SK-N-SH treated with all-trans-retinoic acid at 6 μM for 48 hours (cell line): ENCODE measurements at regions not wholly inside any gene's neighbourhood (a gene's known extent, or its start where the extent isn't known, plus 50 kb on each side); places are given as distances from the start of the nearest gene placed in this dataset.

Experiments used
- ATAC-seq: fragments of 200-7000 bp; cut with Tn5 transposase; 3 replicates; pipeline ENCODE4 v1.9.1; 2020; ENCODE audit warnings: mild to moderate bottlenecking, moderate library complexity
- ARNTL ChIP-seq: fragments of 450-650 bp; formaldehyde crosslinking; IDR thresholded peaks from 2 replicates; pipeline ENCODE4 v1.5.0; 2020; ENCODE audit warnings: low read depth, mild to moderate bottlenecking, moderate library complexity, borderline replicate concordance
- BACH2 ChIP-seq: fragments of 250-450 bp; sonication (Bioruptor Pico); IDR thresholded peaks from 2 replicates; pipeline ENCODE4 v1.9.0; 2021; ENCODE audit warnings: mild to moderate bottlenecking, borderline replicate concordance
- CREB5 ChIP-seq: fragments of 250-450 bp; sonication (Bioruptor Pico); IDR thresholded peaks from 2 replicates; pipeline ENCODE4 v1.5.1; 2020; ENCODE audit warnings: low read depth, mild to moderate bottlenecking, moderate library complexity
- CSDC2 ChIP-seq: fragments of 250-450 bp; sonication (Bioruptor Pico); IDR thresholded peaks from 2 replicates; pipeline ENCODE4 v1.5.0; 2020; ENCODE audit warnings: mild to moderate bottlenecking, moderate library complexity
- CSRNP3 ChIP-seq: fragments of 250-450 bp; sonication (Bioruptor Pico); IDR thresholded peaks from 2 replicates; pipeline ENCODE4 v1.5.1; 2021; ENCODE audit warnings: mild to moderate bottlenecking, moderate library complexity
- ESRRG ChIP-seq: fragments of 250-450 bp; sonication (Bioruptor Pico); IDR thresholded peaks from 2 replicates; pipeline ENCODE4 v1.6.1; 2021; ENCODE audit warnings: mild to moderate bottlenecking
- GLIS3 ChIP-seq: fragments of 250-450 bp; sonication (Bioruptor Pico); IDR thresholded peaks from 2 replicates; pipeline ENCODE4 v1.5.0; 2020; ENCODE audit warnings: mild to moderate bottlenecking, moderate library complexity
- ISL1 ChIP-seq: fragments of 250-450 bp; sonication (Bioruptor Pico); IDR thresholded peaks from 2 replicates; pipeline ENCODE4 v2.1.2; 2022; ENCODE audit warnings: mild to moderate bottlenecking, moderate library complexity
- OSR1 ChIP-seq: fragments of 250-450 bp; sonication (Bioruptor Pico); IDR thresholded peaks from 2 replicates; pipeline ENCODE4 v1.8.0; 2022; ENCODE audit warnings: moderate library complexity, mild to moderate bottlenecking, inconsistent platforms
- POU6F1 ChIP-seq: fragments of 250-450 bp; sonication (Bioruptor Pico); IDR thresholded peaks from 2 replicates; pipeline ENCODE4 v1.8.0; 2021; ENCODE audit warnings: low read depth, mild to moderate bottlenecking, moderate library complexity, borderline replicate concordance
- PPARA ChIP-seq: fragments of 250-450 bp; sonication (Bioruptor Pico); IDR thresholded peaks from 2 replicates; pipeline ENCODE4 v1.5.0; 2020; ENCODE audit warnings: mild to moderate bottlenecking, borderline replicate concordance
- RARB ChIP-seq: fragments of 250-450 bp; sonication (Bioruptor Pico); IDR thresholded peaks from 2 replicates; pipeline ENCODE4 v1.8.0; 2021; ENCODE audit warnings: mild to moderate bottlenecking, moderate library complexity
- SNAI2 ChIP-seq: fragments of 250-450 bp; sonication (Bioruptor Pico); IDR thresholded peaks from 2 replicates; pipeline ENCODE4 v1.5.0; 2020; ENCODE audit warnings: mild to moderate bottlenecking, moderate library complexity
- TCF4 ChIP-seq: fragments of 250-450 bp; sonication (Bioruptor Pico); IDR thresholded peaks from 2 replicates; pipeline ENCODE4 v1.8.0; 2021; ENCODE audit warnings: mild to moderate bottlenecking, moderate library complexity, borderline replicate concordance
- TOX ChIP-seq: fragments of 250-450 bp; sonication (Bioruptor Pico); IDR thresholded peaks from 2 replicates; pipeline ENCODE4 v1.8.0; 2021; ENCODE audit warnings: mild to moderate bottlenecking, moderate library complexity, borderline replicate concordance
- TSHZ2 ChIP-seq: fragments of 250-450 bp; sonication (Bioruptor Pico); IDR thresholded peaks from 2 replicates; pipeline ENCODE4 v1.5.0; 2020; ENCODE audit warnings: mild to moderate bottlenecking, moderate library complexity
- ZC3H10 ChIP-seq: fragments of 250-450 bp; sonication (Bioruptor Pico); IDR thresholded peaks from 2 replicates; pipeline ENCODE4 v1.5.1; 2021; ENCODE audit warnings: mild to moderate bottlenecking, moderate library complexity
- ZFP3 ChIP-seq: fragments of 250-450 bp; sonication (Bioruptor Pico); IDR thresholded peaks from 2 replicates; pipeline ENCODE4 v1.5.0; 2020; ENCODE audit warnings: mild to moderate bottlenecking, moderate library complexity
- ZFP30 ChIP-seq: fragments of 450-650 bp; formaldehyde crosslinking; IDR thresholded peaks from 2 replicates; pipeline ENCODE4 v1.5.0; 2022; ENCODE audit warnings: mild to moderate bottlenecking, moderate library complexity
- ZNF565 ChIP-seq: fragments of 450-650 bp; formaldehyde crosslinking; conservative IDR thresholded peaks from 2 replicates; pipeline ENCODE4 v1.5.0; 2020; ENCODE audit warnings: low read depth, mild to moderate bottlenecking, moderate library complexity
- ZNF8 ChIP-seq: fragments of 450-650 bp; formaldehyde crosslinking; IDR thresholded peaks from 2 replicates; pipeline ENCODE4 v1.5.0; 2020; ENCODE audit warnings: mild to moderate bottlenecking, moderate library complexity

GRCh38 chr6:108744996-108745395, 103.2 kb upstream of the ARMC2 start:
- no peak for ATAC-seq
- TF ChIP-seq SNAI2 (CRISPR knock-in tag), result no peak
- TF ChIP-seq RARB, result no peak
- no peak for TF ChIP-seq ZNF8 (CRISPR knock-in tag)
- no peak for TF ChIP-seq CSRNP3 (CRISPR knock-in tag)
- TF ChIP-seq ZC3H10 (CRISPR knock-in tag), result no peak
- TF ChIP-seq ISL1 (CRISPR knock-in tag), result no peak
- TF ChIP-seq, all 23 proteins: peak for 0

- TF ChIP-seq ZFP3, result no peak
- TF ChIP-seq SNAI2 (CRISPR knock-in tag), result no peak
- no peak for TF ChIP-seq CSDC2 (CRISPR knock-in tag)
- TF ChIP-seq BACH2 (CRISPR knock-in tag), result no peak
- no peak for ATAC-seq
Observed at GRCh38 chr6:108745664-108746336, 102.4 kb upstream of the ARMC2 start.

GRCh38 chr6:108746366-108746765, 101.9 kb upstream of the ARMC2 start:
- TF ChIP-seq ZNF8 (CRISPR knock-in tag), result no peak
- TF ChIP-seq CREB5 (CRISPR knock-in tag), result no peak
- TF ChIP-seq RARB, result no peak
- TF ChIP-seq TCF4 (CRISPR knock-in tag), result no peak
- TF ChIP-seq CSRNP3 (CRISPR knock-in tag), result no peak
- TF ChIP-seq POU6F1, result no peak
- no peak for TF ChIP-seq ZFP3
- no peak for TF ChIP-seq OSR1 (CRISPR knock-in tag)
- no peak for TF ChIP-seq ESRRG (CRISPR knock-in tag)
- TF ChIP-seq PPARA (CRISPR knock-in tag), result no peak
- TF ChIP-seq ZC3H10 (CRISPR knock-in tag), result no peak
- TF ChIP-seq TOX (CRISPR knock-in tag), result no peak
- no peak for TF ChIP-seq BACH2 (CRISPR knock-in tag)
- TF ChIP-seq ZFP30, result no peak
- no peak for TF ChIP-seq GLIS3
- TF ChIP-seq SNAI2 (CRISPR knock-in tag), result no peak
- TF ChIP-seq, all 23 proteins: peak for 0
- ATAC-seq, result no peak

- ATAC-seq, result no peak
- TF ChIP-seq CSDC2 (CRISPR knock-in tag) (no peak), ZFP30 (no peak), ZNF8 (CRISPR knock-in tag) (no peak), ZC3H10 (CRISPR knock-in tag) (no peak), ISL1 (CRISPR knock-in tag) (no peak), CSRNP3 (CRISPR knock-in tag) (no peak), BACH2 (CRISPR knock-in tag) (no peak), GLIS3 (no peak), TOX (CRISPR knock-in tag) (no peak), RARB (no peak), TSHZ2 (no peak), PPARA (CRISPR knock-in tag) (no peak), ZNF565 (CRISPR knock-in tag) (no peak), ARNTL (CRISPR knock-in tag) (no peak), POU6F1 (no peak), SNAI2 (CRISPR knock-in tag) (no peak)
Observed at GRCh38 chr6:108746836-108747575, 101.2 kb upstream of the ARMC2 start.
